Panc1 (cell line): ENCODE measurements at regions not wholly inside any gene's neighbourhood (a gene's known extent, or its start where the extent isn't known, plus 50 kb on each side); places are given as distances from the start of the nearest gene placed in this dataset.

ENCODE experiments used
- ATAC-seq: fragments of 200-7000 bp; cut with Tn5 transposase; 2 replicates; pipeline ENCODE4 v1.9.1; 2020; ENCODE audit warnings: mild to moderate bottlenecking, moderate library complexity
- BruUV-seq: library from RNA; stranded (reverse); fragments of 400-500 nt; replicated peaks from 2 replicates; lab custom pipeline; 2021; lab: Mats Ljungman, UMichigan
- CTCF ChIA-PET: fragments of 300-600 bp; sonication (Branson Sonifier 250); formaldehyde crosslinking; loops from one replicate; lab custom pipeline; 2022; ENCODE audit warnings: antibody characterized with exemption; lab: Charles Lee
- POLR2A ChIA-PET: fragments of 300-600 bp; sonication (Branson Sonifier 250); formaldehyde crosslinking; loops from one replicate; lab custom pipeline; 2022; ENCODE audit warnings: antibody characterized with exemption; lab: Charles Lee
- DNase-seq: peaks from one replicate; pipeline ENCODE4 v3.0.0-alpha.2; 2010; ENCODE audit warnings: low read depth, low spot score
- H3K27ac ChIP-seq: 2 replicates; pipeline ENCODE4 v1.5.1; 2011; ENCODE audit warnings: mild to moderate bottlenecking, low read length, inconsistent platforms
- H3K27me3 ChIP-seq: fragments of 200-500 bp; sonication (Bioruptor generic); 2 replicates; pipeline ENCODE4 v1.6.0; 2014; ENCODE audit warnings: low read length, inconsistent platforms; ENCODE audit not compliant: control insufficient read depth, insufficient read depth
- H3K36me3 ChIP-seq: fragments of 200-500 bp; sonication (Bioruptor generic); 2 replicates; pipeline ENCODE4 v1.5.1; 2014; ENCODE audit warnings: inconsistent platforms, mild to moderate bottlenecking, low read length, moderate library complexity; ENCODE audit not compliant: control insufficient read depth, insufficient read depth
- H3K4me1 ChIP-seq: 2 replicates; pipeline ENCODE4 v1.5.1; 2011; ENCODE audit warnings: inconsistent platforms, mild to moderate bottlenecking, low read length, moderate library complexity; ENCODE audit not compliant: control insufficient read depth, insufficient read depth
- H3K4me3 ChIP-seq, 2 experiments: 2 replicates each; pipeline ENCODE4 v1.5.1; 2011 to 2012; ENCODE audit warnings: low read depth in 2 of 2, low read length in 2 of 2, mild to moderate bottlenecking in 2 of 2, inconsistent platforms in 1 of 2, moderate library complexity in 1 of 2
- H3K9me3 ChIP-seq: fragments of 200-500 bp; sonication (Bioruptor generic); 2 replicates; pipeline ENCODE4 v1.5.1; 2014; ENCODE audit warnings: low read depth, mild to moderate bottlenecking, inconsistent platforms, low read length, moderate library complexity; ENCODE audit not compliant: control insufficient read depth, insufficient read depth
- CTCF ChIP-seq: fragments of 450-650 bp; IDR thresholded peaks from 2 replicates; pipeline ENCODE4 v1.5.1; 2017; ENCODE audit warnings: mild to moderate bottlenecking
- POLR2AphosphoS5 ChIP-seq: IDR thresholded peaks from 2 replicates; pipeline ENCODE4 v1.6.1; 2012; ENCODE audit warnings: mild to moderate bottlenecking, low read depth, low read length, moderate library complexity
- REST ChIP-seq, 2 experiments: IDR thresholded peaks; 2 replicates each; pipeline ENCODE4 v1.6.1; 2011 to 2012; ENCODE audit warnings: low read depth in 2 of 2, control low read depth in 1 of 2, low read length in 1 of 2, mild to moderate bottlenecking in 1 of 2, moderate library complexity in 1 of 2; ENCODE audit not compliant: insufficient read depth in 1 of 2
- SIN3A ChIP-seq: IDR thresholded peaks from 2 replicates; pipeline ENCODE4 v1.6.1; 2012; ENCODE audit warnings: low read depth, mild to moderate bottlenecking, low read length, moderate library complexity, borderline replicate concordance; ENCODE audit not compliant: insufficient read depth
- TCF7L2 ChIP-seq: IDR thresholded peaks from 2 replicates; pipeline ENCODE4 v1.6.1; 2011; ENCODE audit warnings: mild to moderate bottlenecking, low read depth, low read length, inconsistent platforms
- in situ Hi-C: cut with HindIII; loops from 2 replicates; pipeline ENCODE4 v1.10.0; 2016; ENCODE audit warnings: low sequenced_read_pairs, low pct_unique_long_range_greater_than_20kb
- intact Hi-C: fragments of 100-400 bp; cut with micrococcal nuclease; formaldehyde crosslinking; loops from one replicate; pipeline ENCODE4 v1.10.0; 2022; ENCODE audit not compliant: unreplicated experiment

- ATAC-seq: no peak
- Histone ChIP-seq H3K9me3 (no peaks in the 10 kb centered on the region), H3K27ac (no peak overlapping the region), H3K27me3 (no peaks in the 10 kb centered on the region), H3K4me3 (no peak overlapping the region), H3K4me1 (no peaks in the 10 kb centered on the region), H3K36me3 (no peaks in the 10 kb centered on the region)
- CTCF ChIA-PET: no interaction called here
- intact Hi-C loops: no loop called here
- in situ Hi-C loops: no loop called here
- DNase-seq: no peak
- POLR2A ChIA-PET: no interaction called here
- BruUV-seq: no TSS peak
- TF ChIP-seq REST (IDR thresholded peaks at IDR 0.05; ENCODE audit: insufficient read depth in 1 of 2, low read depth in 2 of 2, low read length in 1 of 2) (no peak), SIN3A (no peak), CTCF (no peak), POLR2AphosphoS5 (no peak), TCF7L2 (no peak)
These were observed 1227.7 kb downstream of the EFNB2 start for GRCh38 chr13:105307776-105308175.

- ChIA-PET CTCF (no interaction called here), POLR2A (no interaction called here)
- Histone ChIP-seq H3K9me3 (no peaks in the 10 kb centered on the region), H3K36me3 (no peaks in the 10 kb centered on the region), H3K4me3 (no peak overlapping the region), H3K27me3 (no peaks in the 10 kb centered on the region), H3K27ac (no peak overlapping the region), H3K4me1 (no peaks in the 10 kb centered on the region)
- intact Hi-C loops: no loop called here
- DNase-seq (no peak), ATAC-seq (no peak)
- no TSS peak for BruUV-seq
- TF ChIP-seq SIN3A: no peak
- no peak for TF ChIP-seq REST (IDR thresholded peaks at IDR 0.05; ENCODE audit: insufficient read depth in 1 of 2, low read depth in 2 of 2, low read length in 1 of 2)
- no peak for TF ChIP-seq TCF7L2
- no peak for TF ChIP-seq CTCF
- no peak for TF ChIP-seq POLR2AphosphoS5
- in situ Hi-C loops: no loop called here
These were observed 1237.6 kb downstream of the EFNB2 start for GRCh38 chr13:105297839-105298238.
